ENCODE measurements at regions not wholly inside any gene's neighbourhood (a gene's known extent, or its start where the extent isn't known, plus 50 kb on each side); places are given as distances from the start of the nearest gene placed in this dataset.
"Not testable (repeated sequence)": the region's sequence is repeated elsewhere in the genome, so short reads cannot be mapped to it uniquely, and the experiment has no call there.

DNA sequence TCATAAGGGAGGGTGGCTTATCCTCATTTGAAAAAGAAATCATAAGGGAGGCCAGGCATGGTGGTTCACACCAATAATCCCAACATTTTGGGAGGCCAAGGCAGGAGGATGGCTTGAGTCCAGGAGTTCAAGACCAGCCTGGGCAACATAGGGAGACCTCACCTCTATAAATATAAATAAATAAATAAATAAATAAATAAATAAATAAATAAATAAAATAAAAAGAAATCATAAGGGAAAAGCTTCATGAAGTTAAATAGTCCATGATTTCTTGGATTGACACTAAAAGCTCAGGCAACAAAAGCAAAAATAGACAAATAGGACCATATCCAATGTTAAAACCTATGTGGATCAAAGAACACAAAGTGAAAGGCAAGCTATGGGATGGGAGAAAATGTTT lies 62.2 kb upstream of the SFTPD start:
- not testable (repeated sequence) for H3K18ac ChIP-seq (ENCODE audit: insufficient read length, low read depth, low read length); H3K79me1 ChIP-seq (ENCODE audit: insufficient read depth, low read depth, low read length, poor library complexity, severe bottlenecking); H2BK120ac ChIP-seq (ENCODE audit: low read depth, low read length, poor library complexity, severe bottlenecking); H3K79me2 ChIP-seq (ENCODE audit: insufficient read depth, low read length); H3K14ac ChIP-seq (ENCODE audit: insufficient read depth, low read length); DNase-seq; H3K4ac ChIP-seq (ENCODE audit: low read depth, low read length); H4K20me1 ChIP-seq (ENCODE audit: control insufficient read depth, insufficient read depth, insufficient read length); H2BK20ac ChIP-seq (ENCODE audit: low read depth, low read length, poor library complexity, severe bottlenecking); H4K8ac ChIP-seq (replicated peaks; ENCODE audit: insufficient read length, low read depth, low read length); H3K9me3 ChIP-seq (ENCODE audit: control insufficient read depth, low read depth, low read length); H3K27ac Mint-ChIP-seq; H2BK5ac ChIP-seq (ENCODE audit: insufficient read length, low read length); H3K4me2 ChIP-seq (ENCODE audit: insufficient read depth, insufficient read length, low read length); H3K56ac ChIP-seq (ENCODE audit: insufficient read length, low read depth, low read length); H2AK5ac ChIP-seq (ENCODE audit: insufficient read length, low read length); H3K27ac ChIP-seq (ENCODE audit: insufficient read length, low read depth, low read length); H4K5ac ChIP-seq (ENCODE audit: insufficient read length, low read depth, low read length); H3K4me3 Mint-ChIP-seq; H2BK15ac ChIP-seq (ENCODE audit: low read depth, low read length); H3K36me3 Mint-ChIP-seq (ENCODE audit: insufficient read depth in 1 of 3, low read depth in 3 of 3); H3K9ac ChIP-seq (ENCODE audit: extremely low read depth, insufficient read length, low read length); H3K27me3 ChIP-seq (ENCODE audit: insufficient read depth, low read length); H3K23ac ChIP-seq (ENCODE audit: insufficient read length, low read depth, low read length); H3K23me2 ChIP-seq (ENCODE audit: insufficient read length, low read depth, low read length, poor library complexity, severe bottlenecking); H3K27me3 Mint-ChIP-seq (ENCODE audit: low read depth); H3K4me1 ChIP-seq (ENCODE audit: insufficient read depth, low read length); H3K9me3 Mint-ChIP-seq; H2AFZ ChIP-seq (ENCODE audit: low read length); H4K91ac ChIP-seq (ENCODE audit: insufficient read length, low read depth, low read length); H2BK12ac ChIP-seq (ENCODE audit: insufficient read length, low read depth, low read length); H3T11ph ChIP-seq (ENCODE audit: low read length)
- H3K4me1 Mint-ChIP-seq: peaks cover 21 to 23% of the 10 kb centered on the region in 2 experiments

All from H9 (cell line).